Activated CD8-positive, alpha-beta T cell treated with anti-CD3 and anti-CD28 coated beads for 36 hours (primary cell): ENCODE measurements at regions not wholly inside any gene's neighbourhood (a gene's known extent, or its start where the extent isn't known, plus 50 kb on each side); places are given as distances from the start of the nearest gene placed in this dataset.
"Not testable (repeated sequence)": the region's sequence is repeated elsewhere in the genome, so short reads cannot be mapped to it uniquely, and the experiment has no call there.

Experiments used
- ATAC-seq: fragments of 200-7000 bp; cut with Tn5 transposase; one replicate; pipeline ENCODE4 v1.10.0; 2021; ENCODE audit warnings: mild to moderate bottlenecking, moderate library complexity
- CTCF ChIA-PET: fragments of 350-600 bp; sonication (Branson Sonifier 250); formaldehyde crosslinking; loops from one replicate; lab custom pipeline; 2021; ENCODE audit warnings: antibody characterized with exemption; lab: Charles Lee
- POLR2A ChIA-PET: fragments of 350-600 bp; sonication (Branson Sonifier 250); formaldehyde crosslinking; loops from one replicate; lab custom pipeline; 2021; ENCODE audit warnings: antibody characterized with exemption; lab: Charles Lee
- DNase-seq: peaks from one replicate; pipeline ENCODE4 v3.0.0-alpha.2; 2020
- H3K27ac Mint-ChIP-seq: one replicate; pipeline ENCODE4 v1.8.0; 2021; ENCODE audit warnings: mild to moderate bottlenecking, mixed read lengths
- H3K27me3 Mint-ChIP-seq: one replicate; pipeline ENCODE4 v1.8.0; 2021; ENCODE audit warnings: mixed read lengths
- H3K36me3 Mint-ChIP-seq: one replicate; pipeline ENCODE4 v1.8.0; 2021; ENCODE audit warnings: low read depth, mixed read lengths
- H3K4me1 Mint-ChIP-seq: one replicate; pipeline ENCODE4 v1.8.0; 2021; ENCODE audit warnings: low read depth, mixed read lengths
- H3K4me3 Mint-ChIP-seq: one replicate; pipeline ENCODE4 v1.8.0; 2021; ENCODE audit warnings: mild to moderate bottlenecking, moderate library complexity, mixed read lengths
- H3K9me3 Mint-ChIP-seq: one replicate; pipeline ENCODE4 v1.8.0; 2021; ENCODE audit warnings: mixed read lengths
- CTCF ChIP-seq: fragments of 200-600 bp; IDR thresholded peaks from one replicate; pipeline ENCODE4 v1.8.0; 2022; ENCODE audit warnings: antibody characterized with exemption, mild to moderate bottlenecking
- intact Hi-C: fragments of 100-400 bp; cut with micrococcal nuclease; formaldehyde crosslinking; loops from one replicate; pipeline ENCODE4 v1.10.0; 2022

- Mint-ChIP-seq H3K4me3 (no peak overlapping the region), H3K4me1 (no peaks in the 10 kb centered on the region), H3K9me3 (peaks cover 8% of the 10 kb centered on the region), H3K36me3 (no peaks in the 10 kb centered on the region), H3K27me3 (no peaks in the 10 kb centered on the region), H3K27ac (no peak overlapping the region)
- ATAC-seq (no peak), DNase-seq (no peak)
- POLR2A ChIA-PET: no interaction called here
- TF ChIP-seq CTCF: no peak
- CTCF ChIA-PET: no interaction called here
- intact Hi-C loops: no loop called here
Measured at GRCh38 chr11:101717619-101718018, 133.8 kb upstream of the TRPC6 start.

- intact Hi-C loops: no loop called here
- no peak for ATAC-seq
Measured at GRCh38 chr11:101715281-101715680, 131.5 kb upstream of the TRPC6 start.

GRCh38 chr11:101707477-101707876 lies 123.7 kb upstream of the TRPC6 start:
- ATAC-seq (no peak), DNase-seq (no peak)
- Mint-ChIP-seq H3K4me3 (no peak overlapping the region), H3K9me3 (no peaks in the 10 kb centered on the region), H3K4me1 (no peaks in the 10 kb centered on the region), H3K27ac (no peak overlapping the region), H3K27me3 (no peaks in the 10 kb centered on the region), H3K36me3 (no peaks in the 10 kb centered on the region)
- ChIA-PET POLR2A (no interaction called here), CTCF (no interaction called here)
- intact Hi-C loops: no loop called here
- no peak for TF ChIP-seq CTCF

More at GRCh38 chr11:101715281-101715680, 131.5 kb upstream of the TRPC6 start:
- no peak overlapping the region for H3K4me3 Mint-ChIP-seq
- no peak for TF ChIP-seq CTCF
- H3K27me3 Mint-ChIP-seq: no peaks in the 10 kb centered on the region
- ChIA-PET POLR2A (no interaction called here), CTCF (no interaction called here)
- H3K36me3 Mint-ChIP-seq: no peaks in the 10 kb centered on the region
- H3K9me3 Mint-ChIP-seq: peaks cover 8% of the 10 kb centered on the region
- DNase-seq: no peak
- H3K27ac Mint-ChIP-seq: no peak overlapping the region
- no peaks in the 10 kb centered on the region for H3K4me1 Mint-ChIP-seq

GRCh38 chr11:101706541-101706940 lies 122.7 kb upstream of the TRPC6 start:
- H3K9me3 Mint-ChIP-seq: no peaks in the 10 kb centered on the region
- no peak for TF ChIP-seq CTCF
- intact Hi-C loops: no loop called here
- no peak overlapping the region for H3K4me3 Mint-ChIP-seq
- no peak overlapping the region for H3K27ac Mint-ChIP-seq
- ATAC-seq (no peak), DNase-seq (no peak)
- POLR2A ChIA-PET: no interaction called here
- no peaks in the 10 kb centered on the region for H3K4me1 Mint-ChIP-seq
- no peaks in the 10 kb centered on the region for H3K36me3 Mint-ChIP-seq
- CTCF ChIA-PET: no interaction called here
- H3K27me3 Mint-ChIP-seq: no peaks in the 10 kb centered on the region

GRCh38 chr11:101705972-101706371 lies 122.2 kb upstream of the TRPC6 start:
- Mint-ChIP-seq H3K9me3 (no peaks in the 10 kb centered on the region), H3K27me3 (no peaks in the 10 kb centered on the region), H3K36me3 (no peaks in the 10 kb centered on the region), H3K27ac (no peak overlapping the region), H3K4me3 (no peak overlapping the region), H3K4me1 (no peaks in the 10 kb centered on the region)
- ATAC-seq: no peak
- CTCF ChIA-PET: no interaction called here
- TF ChIP-seq CTCF: no peak
- intact Hi-C loops: no loop called here
- no peak for DNase-seq
- POLR2A ChIA-PET: no interaction called here

GRCh38 chr11:101694869-101695268 lies 111.1 kb upstream of the TRPC6 start:
- H3K9me3 Mint-ChIP-seq, CTCF ChIA-PET, H3K27me3 Mint-ChIP-seq, H3K27ac Mint-ChIP-seq, ATAC-seq, H3K36me3 Mint-ChIP-seq, H3K4me3 Mint-ChIP-seq, DNase-seq, intact Hi-C loops, POLR2A ChIA-PET, H3K4me1 Mint-ChIP-seq: not testable (repeated sequence)
